ENCODE measurements at regions not wholly inside any gene's neighbourhood (a gene's known extent, or its start where the extent isn't known, plus 50 kb on each side); places are given as distances from the start of the nearest gene placed in this dataset.
"Not testable (repeated sequence)": the region's sequence is repeated elsewhere in the genome, so short reads cannot be mapped to it uniquely, and the experiment has no call there.

- peaks cover 23% of the 10 kb centered on the region for H3K4me1 ChIP-seq (ENCODE audit: control insufficient read depth, insufficient read depth, low read length)
Measured at GRCh38 chr6:4666886-4667513, 109.2 kb upstream of the CDYL start.

DNA sequence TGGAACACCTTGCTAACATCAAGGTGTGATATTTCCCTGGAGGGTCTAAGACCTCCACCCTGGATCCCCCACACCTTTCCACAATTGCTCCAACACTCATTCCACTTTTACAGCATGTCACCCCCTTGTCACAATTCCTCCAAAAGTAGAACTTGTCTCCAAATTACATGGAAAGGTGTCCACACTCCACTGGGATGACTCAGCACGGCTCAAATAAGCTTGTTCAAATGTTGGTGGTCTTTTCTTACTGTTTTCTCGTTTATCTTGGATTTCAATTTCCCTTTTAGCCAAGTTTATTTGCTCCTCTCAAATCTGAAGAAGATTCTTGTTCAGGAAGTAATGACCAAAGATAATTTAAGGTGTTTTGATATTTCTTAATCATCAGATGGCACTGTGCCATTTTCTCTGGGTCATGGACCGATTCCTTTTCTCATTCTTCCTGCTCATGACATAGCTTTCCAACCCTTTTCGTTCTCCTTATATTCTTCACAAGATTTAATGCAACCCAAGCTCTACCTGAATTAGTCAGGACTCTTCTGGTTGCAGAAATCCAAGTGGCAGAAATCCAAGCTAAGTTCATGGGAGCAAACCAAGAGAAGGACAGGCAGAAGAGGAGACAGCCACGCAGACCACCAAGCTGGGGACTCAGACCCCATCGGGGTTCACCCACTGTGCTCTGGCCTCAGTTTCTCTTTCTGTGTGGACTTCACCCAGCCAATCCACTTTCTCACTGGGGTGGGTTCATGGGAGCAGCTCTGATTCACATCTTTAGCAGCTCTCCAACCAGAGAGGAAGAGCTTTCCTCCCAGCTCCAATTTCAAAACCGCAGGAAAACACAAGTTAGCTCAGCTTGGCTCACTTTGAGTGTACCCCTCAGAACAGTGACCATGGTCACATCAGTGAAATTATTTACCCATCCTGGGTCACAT, 110.5 kb upstream of the CDYL start:
- Histone ChIP-seq H3K27ac (ENCODE audit: low read length) (no peak overlapping the region), H3K27me3 (ENCODE audit: control insufficient read depth, insufficient read depth, low read length) (no peaks in the 10 kb centered on the region), H3K4me3 (ENCODE audit: low read length) (no peak overlapping the region), H3K36me3 (ENCODE audit: control insufficient read depth, insufficient read depth, low read length) (no peaks in the 10 kb centered on the region), H3K9me3 (replicated peaks; ENCODE audit: control insufficient read depth, low read depth, low read length) (no peaks in the 10 kb centered on the region), H3K4me1 (ENCODE audit: control insufficient read depth, insufficient read depth, low read length) (peaks cover 22% of the 10 kb centered on the region)
- WGBS (ENCODE audit: insufficient coverage), result 80% methylated on average over 1 of the region's 7 CpGs
- no peak for DNase-seq

More at GRCh38 chr6:4666886-4667513, 109.2 kb upstream of the CDYL start:
- Histone ChIP-seq H3K4me3 (ENCODE audit: low read length) (no peak overlapping the region), H3K27ac (ENCODE audit: low read length) (no peak overlapping the region), H3K36me3 (ENCODE audit: control insufficient read depth, insufficient read depth, low read length) (no peaks in the 10 kb centered on the region), H3K27me3 (ENCODE audit: control insufficient read depth, insufficient read depth, low read length) (no peaks in the 10 kb centered on the region), H3K9me3 (replicated peaks; ENCODE audit: control insufficient read depth, low read depth, low read length) (no peaks in the 10 kb centered on the region)
- DNase-seq, result no peak
- 100% methylated on average over 2 of the region's 3 CpGs for WGBS (ENCODE audit: insufficient coverage)

GRCh38 chr6:4664911-4665310, 111.3 kb upstream of the CDYL start:
- H3K36me3 ChIP-seq (ENCODE audit: control insufficient read depth, insufficient read depth, low read length), result no peaks in the 10 kb centered on the region
- WGBS (ENCODE audit: insufficient coverage), result 90% methylated on average over 5 of the region's 6 CpGs
- H3K9me3 ChIP-seq (replicated peaks; ENCODE audit: control insufficient read depth, low read depth, low read length), result no peaks in the 10 kb centered on the region
- H3K4me3 ChIP-seq (ENCODE audit: low read length), result no peak overlapping the region
- peaks cover 21% of the 10 kb centered on the region for H3K4me1 ChIP-seq (ENCODE audit: control insufficient read depth, insufficient read depth, low read length)
- no peak for DNase-seq
- H3K27ac ChIP-seq (ENCODE audit: low read length), result peak overlapping the region; percentile 55
- no peaks in the 10 kb centered on the region for H3K27me3 ChIP-seq (ENCODE audit: control insufficient read depth, insufficient read depth, low read length)

- H3K9me3 ChIP-seq (replicated peaks; ENCODE audit: control insufficient read depth, low read depth, low read length), result no peaks in the 10 kb centered on the region
- H3K27me3 ChIP-seq (ENCODE audit: control insufficient read depth, insufficient read depth, low read length), result no peaks in the 10 kb centered on the region
- H3K36me3 ChIP-seq (ENCODE audit: control insufficient read depth, insufficient read depth, low read length), result no peaks in the 10 kb centered on the region
- no CpG with 5 or more reads among the region's 7 CpGs for WGBS (ENCODE audit: insufficient coverage)
- peak; percentile 96 for DNase-seq
- H3K27ac ChIP-seq (ENCODE audit: low read length), result peak overlapping the region; percentile 59
- H3K4me1 ChIP-seq (ENCODE audit: control insufficient read depth, insufficient read depth, low read length), result peaks cover 21% of the 10 kb centered on the region
- no peak overlapping the region for H3K4me3 ChIP-seq (ENCODE audit: low read length)
Measured at GRCh38 chr6:4664117-4664626, 112.0 kb upstream of the CDYL start.

GRCh38 chr6:4662886-4663285, 113.3 kb upstream of the CDYL start:
- no peaks in the 10 kb centered on the region for H3K9me3 ChIP-seq (replicated peaks; ENCODE audit: control insufficient read depth, low read depth, low read length)
- WGBS (ENCODE audit: insufficient coverage), result 75% methylated on average over 4 of the region's 7 CpGs
- no peak overlapping the region for H3K4me3 ChIP-seq (ENCODE audit: low read length)
- no peak overlapping the region for H3K27ac ChIP-seq (ENCODE audit: low read length)
- H3K36me3 ChIP-seq (ENCODE audit: control insufficient read depth, insufficient read depth, low read length), result no peaks in the 10 kb centered on the region
- peaks cover 21% of the 10 kb centered on the region for H3K4me1 ChIP-seq (ENCODE audit: control insufficient read depth, insufficient read depth, low read length)
- no peak for DNase-seq
- H3K27me3 ChIP-seq (ENCODE audit: control insufficient read depth, insufficient read depth, low read length), result no peaks in the 10 kb centered on the region

GRCh38 chr6:4661391-4661790, 114.8 kb upstream of the CDYL start:
- 95% methylated on average over 7 of the region's 8 CpGs for WGBS (ENCODE audit: insufficient coverage)
- Histone ChIP-seq H3K27me3 (ENCODE audit: control insufficient read depth, insufficient read depth, low read length) (no peaks in the 10 kb centered on the region), H3K4me3 (ENCODE audit: low read length) (no peak overlapping the region), H3K9me3 (replicated peaks; ENCODE audit: control insufficient read depth, low read depth, low read length) (no peaks in the 10 kb centered on the region), H3K27ac (ENCODE audit: low read length) (no peak overlapping the region), H3K36me3 (ENCODE audit: control insufficient read depth, insufficient read depth, low read length) (no peaks in the 10 kb centered on the region), H3K4me1 (ENCODE audit: control insufficient read depth, insufficient read depth, low read length) (peaks cover 21% of the 10 kb centered on the region)
- no peak for DNase-seq

- Histone ChIP-seq H3K27ac (ENCODE audit: low read length) (no peak overlapping the region), H3K4me1 (ENCODE audit: control insufficient read depth, insufficient read depth, low read length) (peaks cover 21% of the 10 kb centered on the region), H3K36me3 (ENCODE audit: control insufficient read depth, insufficient read depth, low read length) (no peaks in the 10 kb centered on the region), H3K27me3 (ENCODE audit: control insufficient read depth, insufficient read depth, low read length) (no peaks in the 10 kb centered on the region), H3K9me3 (replicated peaks; ENCODE audit: control insufficient read depth, low read depth, low read length) (no peaks in the 10 kb centered on the region), H3K4me3 (ENCODE audit: low read length) (no peak overlapping the region)
- DNase-seq, result peak; percentile 30
- WGBS (ENCODE audit: insufficient coverage), result 73% methylated on average over 17 of the region's 22 CpGs
Measured at GRCh38 chr6:4660377-4661321, 115.6 kb upstream of the CDYL start.

DNA sequence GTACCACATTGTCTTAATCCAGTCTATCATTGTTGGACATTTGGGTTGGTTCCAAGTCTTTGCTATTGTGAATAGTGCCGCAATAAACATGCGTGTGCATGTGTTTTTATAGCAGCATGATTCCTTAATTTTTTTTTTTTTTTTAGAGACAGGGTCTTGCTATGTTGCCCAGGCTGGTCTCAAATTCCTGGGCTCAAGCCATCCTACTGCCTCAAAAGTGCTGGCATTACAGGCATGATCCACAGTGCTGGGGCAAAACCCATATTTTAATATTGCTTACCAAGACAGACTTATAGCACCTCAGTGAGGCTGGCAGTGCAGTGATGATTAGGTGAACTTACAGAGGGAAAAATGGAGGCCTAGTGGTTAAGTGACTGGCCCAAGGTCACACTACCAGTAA, 116.5 kb upstream of the CDYL start:
- not testable (repeated sequence) for H3K27me3 ChIP-seq (ENCODE audit: control insufficient read depth, insufficient read depth, low read length); DNase-seq; H3K27ac ChIP-seq (ENCODE audit: low read length); H3K4me3 ChIP-seq (ENCODE audit: low read length); H3K36me3 ChIP-seq (ENCODE audit: control insufficient read depth, insufficient read depth, low read length); H3K9me3 ChIP-seq (replicated peaks; ENCODE audit: control insufficient read depth, low read depth, low read length)
- H3K4me1 ChIP-seq (ENCODE audit: control insufficient read depth, insufficient read depth, low read length), result peaks cover 21% of the 10 kb centered on the region
- WGBS (ENCODE audit: insufficient coverage), result no CpG with 5 or more reads among the region's 2 CpGs

GRCh38 chr6:4658486-4658885, 117.7 kb upstream of the CDYL start:
- WGBS (ENCODE audit: insufficient coverage), result 64% methylated on average over 6 of the region's 6 CpGs
- Histone ChIP-seq H3K27ac (ENCODE audit: low read length) (no peak overlapping the region), H3K4me3 (ENCODE audit: low read length) (no peak overlapping the region), H3K36me3 (ENCODE audit: control insufficient read depth, insufficient read depth, low read length) (no peaks in the 10 kb centered on the region), H3K27me3 (ENCODE audit: control insufficient read depth, insufficient read depth, low read length) (no peaks in the 10 kb centered on the region), H3K4me1 (ENCODE audit: control insufficient read depth, insufficient read depth, low read length) (peaks cover 10% of the 10 kb centered on the region), H3K9me3 (replicated peaks; ENCODE audit: control insufficient read depth, low read depth, low read length) (no peaks in the 10 kb centered on the region)
- no peak for DNase-seq
